ENCODE measurements at regions not wholly inside any gene's neighbourhood (a gene's known extent, or its start where the extent isn't known, plus 50 kb on each side); places are given as distances from the start of the nearest gene placed in this dataset.

DNA sequence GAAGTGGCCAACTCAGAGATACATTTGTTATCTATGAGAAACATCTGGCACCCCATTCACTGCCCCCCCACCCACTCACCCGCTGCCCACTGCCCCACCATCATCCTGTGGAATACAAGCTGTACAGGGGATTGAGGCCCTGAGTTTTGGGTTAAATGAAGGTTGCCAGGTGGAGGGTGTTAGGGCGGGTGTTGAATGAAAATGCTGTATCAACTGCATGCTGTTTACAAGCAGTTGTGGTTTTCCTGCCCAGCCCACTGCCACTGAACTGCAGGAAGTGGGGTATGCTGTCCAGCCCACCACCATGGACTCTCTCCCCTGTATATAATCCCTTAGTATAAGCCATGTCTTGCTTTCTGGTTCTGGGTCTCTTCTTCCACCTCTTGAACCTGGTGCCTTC, 481.9 kb downstream of the METTL4 start:
- no peaks in the 10 kb centered on the region for H3K27me3 ChIP-seq (ENCODE audit: control insufficient read depth, insufficient read depth, low read length)
- no peak overlapping the region for H3K4me3 ChIP-seq (ENCODE audit: low read length in 3 of 3)
- H3K9ac ChIP-seq (ENCODE audit: low read length in 3 of 3), result no peak overlapping the region
- no peak overlapping the region for H3K27ac ChIP-seq (ENCODE audit: low read depth in 2 of 2, low read length in 2 of 2)
- TF ChIP-seq CTCF (IDR thresholded peaks at IDR 0.05; ENCODE audit: borderline replicate concordance, extremely low read depth, insufficient read depth), result no peak
- FAIRE-seq, result no peak
- intact Hi-C loops (cut with DNase I), result no loop called here
- H3K4me1 ChIP-seq (ENCODE audit: control insufficient read depth in 2 of 3, insufficient read depth in 2 of 3, low read depth in 1 of 3, low read length in 3 of 3), result no peaks in the 10 kb centered on the region
- DNase-seq, result no peak
- no peaks in the 10 kb centered on the region for H3K36me3 ChIP-seq (ENCODE audit: control insufficient read depth in 2 of 3, insufficient read depth in 3 of 3, low read length in 3 of 3)
- H3K9me3 ChIP-seq (ENCODE audit: control insufficient read depth in 2 of 3, insufficient read depth in 1 of 3, low read length in 3 of 3), result no peaks in the 10 kb centered on the region

DNA sequence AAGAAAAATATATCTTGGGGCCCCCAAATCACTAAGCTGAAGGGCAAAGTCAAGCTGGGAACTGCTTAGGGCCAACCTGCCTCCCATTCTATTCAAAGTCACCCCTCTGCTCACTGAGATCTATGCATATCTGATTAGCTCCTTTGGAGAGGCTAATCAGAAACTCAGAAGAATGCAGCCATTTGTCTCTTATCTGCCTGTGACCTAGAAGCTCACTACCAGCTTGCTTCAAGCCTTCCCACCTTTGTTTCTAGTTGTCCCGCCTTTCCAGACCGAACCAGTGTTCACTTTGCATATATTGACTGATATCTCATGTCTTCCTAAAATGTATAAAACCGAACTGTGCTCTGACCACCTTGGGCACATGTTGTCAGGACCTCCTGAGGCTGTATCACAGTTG, 479.4 kb downstream of the METTL4 start:
- intact Hi-C loops (cut with DNase I), result no loop called here
- TF ChIP-seq CTCF (IDR thresholded peaks at IDR 0.05; ENCODE audit: borderline replicate concordance, extremely low read depth, insufficient read depth), result no peak

GRCh38 chr18:2096551-2096950, 474.8 kb downstream of the METTL4 start:
- DNase-seq, result no peak
- TF ChIP-seq CTCF (IDR thresholded peaks at IDR 0.05; ENCODE audit: borderline replicate concordance, extremely low read depth, insufficient read depth), result no peak
- H3K36me3 ChIP-seq (ENCODE audit: control insufficient read depth in 2 of 3, insufficient read depth in 3 of 3, low read length in 3 of 3), result no peaks in the 10 kb centered on the region
- H3K9ac ChIP-seq (ENCODE audit: low read length in 3 of 3), result no peak overlapping the region
- H3K4me1 ChIP-seq (ENCODE audit: control insufficient read depth in 2 of 3, insufficient read depth in 2 of 3, low read depth in 1 of 3, low read length in 3 of 3), result no peaks in the 10 kb centered on the region
- no peaks in the 10 kb centered on the region for H3K9me3 ChIP-seq (ENCODE audit: control insufficient read depth in 2 of 3, insufficient read depth in 1 of 3, low read length in 3 of 3)
- FAIRE-seq, result no peak
- intact Hi-C loops (cut with DNase I), result no loop called here
- no peak overlapping the region for H3K4me3 ChIP-seq (ENCODE audit: low read length in 3 of 3)
- H3K27ac ChIP-seq (ENCODE audit: low read depth in 2 of 2, low read length in 2 of 2), result no peak overlapping the region
- no peaks in the 10 kb centered on the region for H3K27me3 ChIP-seq (ENCODE audit: control insufficient read depth, insufficient read depth, low read length)

More for the DNA sequence above, 479.4 kb downstream of the METTL4 start:
- Histone ChIP-seq H3K4me1 (ENCODE audit: control insufficient read depth in 2 of 3, insufficient read depth in 2 of 3, low read depth in 1 of 3, low read length in 3 of 3) (no peaks in the 10 kb centered on the region), H3K27ac (ENCODE audit: low read depth in 2 of 2, low read length in 2 of 2) (no peak overlapping the region), H3K36me3 (ENCODE audit: control insufficient read depth in 2 of 3, insufficient read depth in 3 of 3, low read length in 3 of 3) (no peaks in the 10 kb centered on the region), H3K4me3 (ENCODE audit: low read length in 3 of 3) (no peak overlapping the region), H3K9me3 (ENCODE audit: control insufficient read depth in 2 of 3, insufficient read depth in 1 of 3, low read length in 3 of 3) (no peaks in the 10 kb centered on the region), H3K9ac (ENCODE audit: low read length in 3 of 3) (no peak overlapping the region), H3K27me3 (ENCODE audit: control insufficient read depth, insufficient read depth, low read length) (no peaks in the 10 kb centered on the region)
- DNase-seq, result no peak
- FAIRE-seq, result no peak

DNA sequence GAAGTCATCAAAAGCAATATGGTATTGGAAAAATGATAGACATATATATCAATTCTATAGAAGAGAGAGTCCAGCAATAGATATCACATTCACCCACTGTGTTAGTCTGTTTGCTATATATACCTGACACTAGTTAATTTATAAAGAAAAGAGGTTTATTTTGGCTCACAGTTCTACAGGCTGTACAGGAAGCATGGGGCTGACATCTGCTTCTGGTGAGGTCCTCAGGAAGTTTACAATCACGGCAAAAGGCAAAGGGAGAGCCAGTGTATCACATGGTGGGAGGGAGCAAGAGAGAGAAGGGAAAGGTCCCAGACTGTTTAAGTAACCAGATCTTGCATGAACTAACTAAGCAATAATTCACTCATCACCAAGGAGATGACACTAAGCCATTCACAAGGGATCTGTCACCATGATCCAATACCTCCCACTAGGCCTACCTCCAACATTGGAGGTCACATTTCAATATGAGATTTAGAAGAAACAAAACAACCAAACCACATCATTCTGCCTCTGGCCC, 470.6 kb downstream of the METTL4 start:
- intact Hi-C loops (cut with DNase I), result no loop called here
- DNase-seq, result no peak
- no peak for TF ChIP-seq CTCF (IDR thresholded peaks at IDR 0.05; ENCODE audit: borderline replicate concordance, extremely low read depth, insufficient read depth)
- H3K4me1 ChIP-seq (ENCODE audit: control insufficient read depth in 2 of 3, insufficient read depth in 2 of 3, low read depth in 1 of 3, low read length in 3 of 3), result no peaks in the 10 kb centered on the region
- H3K9me3 ChIP-seq (ENCODE audit: control insufficient read depth in 2 of 3, insufficient read depth in 1 of 3, low read length in 3 of 3), result no peaks in the 10 kb centered on the region
- H3K4me3 ChIP-seq (ENCODE audit: low read length in 3 of 3), result no peak overlapping the region
- no peak overlapping the region for H3K27ac ChIP-seq (ENCODE audit: low read depth in 2 of 2, low read length in 2 of 2)
- FAIRE-seq, result no peak
- no peaks in the 10 kb centered on the region for H3K36me3 ChIP-seq (ENCODE audit: control insufficient read depth in 2 of 3, insufficient read depth in 3 of 3, low read length in 3 of 3)
- H3K27me3 ChIP-seq (ENCODE audit: control insufficient read depth, insufficient read depth, low read length), result no peaks in the 10 kb centered on the region
- H3K9ac ChIP-seq (ENCODE audit: low read length in 3 of 3), result no peak overlapping the region

Measured in kidney (tissue), 13 donors.